ENCODE measurements at regions not wholly inside any gene's neighbourhood (a gene's known extent, or its start where the extent isn't known, plus 50 kb on each side); places are given as distances from the start of the nearest gene placed in this dataset.
"Not testable (repeated sequence)": the region's sequence is repeated elsewhere in the genome, so short reads cannot be mapped to it uniquely, and the experiment has no call there.

DNA sequence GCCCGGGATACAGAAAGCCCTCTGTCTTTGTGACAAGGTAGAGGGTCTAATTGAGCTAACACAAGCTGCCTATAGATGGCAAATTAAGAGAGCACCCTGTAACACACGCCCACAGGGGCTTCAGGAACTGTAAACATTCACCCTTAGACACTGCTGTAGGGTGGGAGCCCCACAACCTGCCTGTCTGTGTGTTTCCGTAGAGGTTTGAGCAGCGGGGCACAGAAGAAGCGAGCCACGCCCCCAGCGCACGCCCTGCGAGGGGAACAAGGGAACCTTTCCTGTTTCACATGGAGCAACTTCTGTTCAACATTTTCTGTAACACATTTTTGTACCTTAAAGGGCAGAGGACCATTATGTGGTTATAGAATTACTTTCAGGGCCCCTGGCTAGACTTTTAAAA is 231.7 kb upstream of the EXOC2 start:
- DNase-seq = no peak

DNA sequence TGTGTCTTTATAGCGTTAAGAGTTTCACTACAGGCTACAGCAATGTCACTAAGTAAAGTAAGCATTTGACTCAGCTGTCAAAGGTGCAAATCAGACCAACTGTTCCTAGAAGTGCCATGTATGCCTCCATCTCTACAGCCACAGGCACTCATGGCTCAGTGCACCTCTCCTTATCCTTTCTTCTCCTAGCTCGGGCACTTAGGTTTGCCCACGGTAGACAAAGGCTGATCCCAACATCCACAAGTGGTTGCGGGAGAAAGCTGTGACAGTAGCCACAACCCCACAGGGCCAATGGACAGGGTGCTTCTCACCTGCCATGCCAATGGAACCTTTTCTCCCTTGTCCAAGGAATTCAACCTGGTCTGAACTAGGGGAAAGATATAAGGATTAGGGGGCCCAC is 228.5 kb upstream of the EXOC2 start:
- no peak for DNase-seq

DNA sequence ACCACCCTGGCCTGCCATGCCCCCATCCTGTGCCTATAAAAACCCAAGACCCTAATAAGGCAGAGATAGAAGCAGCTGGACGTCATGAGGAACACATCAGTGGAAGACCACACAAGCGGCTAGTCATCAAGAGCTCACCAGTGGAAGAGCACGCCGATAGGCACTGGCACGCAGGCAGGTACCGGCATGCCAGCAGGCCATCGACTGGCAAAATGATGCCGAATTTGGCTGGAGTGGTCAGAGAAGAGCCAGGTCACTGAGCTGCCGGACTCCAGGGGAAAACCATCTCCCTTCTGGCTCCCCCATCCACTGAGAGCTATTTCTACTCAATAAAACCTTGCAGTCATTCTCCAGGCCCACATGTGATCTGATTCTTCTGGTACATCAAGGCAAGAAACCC is 227.6 kb upstream of the EXOC2 start:
- no peak for DNase-seq

DNA sequence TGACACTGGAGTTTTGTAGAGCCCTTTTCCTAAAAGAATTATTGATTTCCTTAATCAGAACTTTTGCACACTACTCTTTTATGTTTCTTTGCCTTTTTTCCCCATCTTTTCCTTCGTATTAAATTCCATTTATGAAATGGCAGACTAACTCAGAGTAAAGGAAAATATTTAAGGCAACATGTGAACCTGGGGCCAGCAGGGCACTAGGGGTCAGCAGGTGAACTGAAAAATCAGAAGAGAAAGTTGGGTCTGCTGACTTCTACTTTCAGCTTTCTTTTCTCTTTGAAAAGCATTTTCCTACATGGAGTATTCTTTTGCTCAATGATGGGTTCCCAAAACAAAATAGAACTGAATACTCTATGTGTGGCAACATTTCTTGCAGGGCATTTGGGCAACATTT is 226.6 kb upstream of the EXOC2 start:
- no peak for DNase-seq

- DNase-seq = no peak
These were observed 225.0 kb upstream of the EXOC2 start for GRCh38 chr6:917939-918338.

GRCh38 chr6:917296-917695 is 224.4 kb upstream of the EXOC2 start:
- DNase-seq = no peak

GRCh38 chr6:916131-916530 is 223.2 kb upstream of the EXOC2 start:
- no peak for DNase-seq

- peak; percentile 73 for DNase-seq
These were observed 220.2 kb upstream of the EXOC2 start for GRCh38 chr6:912871-913835.

- no peak for DNase-seq
These were observed 215.0 kb upstream of the EXOC2 start for GRCh38 chr6:907928-908327.

- no peak for DNase-seq
These were observed 214.0 kb upstream of the EXOC2 start for GRCh38 chr6:906920-907319.

DNA sequence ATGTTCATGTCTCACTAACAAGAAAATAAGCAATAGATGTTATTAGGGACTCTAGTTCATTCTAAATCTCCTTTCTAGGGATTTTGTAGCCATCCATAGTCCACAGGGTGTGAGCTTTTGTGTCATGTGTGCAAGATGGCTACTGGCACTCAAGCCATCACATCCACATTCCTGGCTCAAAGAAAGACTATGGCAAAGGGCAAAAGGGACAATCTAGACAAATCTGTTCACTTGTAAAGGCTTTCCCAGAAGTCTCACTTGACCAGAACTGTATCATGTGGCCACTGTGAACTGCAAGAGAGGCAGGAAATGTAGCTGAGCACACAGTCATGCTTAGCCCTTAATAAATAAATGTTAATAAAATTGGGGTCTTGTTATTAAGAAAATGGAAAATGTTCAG is 212.6 kb upstream of the EXOC2 start:
- no peak for DNase-seq

DNA sequence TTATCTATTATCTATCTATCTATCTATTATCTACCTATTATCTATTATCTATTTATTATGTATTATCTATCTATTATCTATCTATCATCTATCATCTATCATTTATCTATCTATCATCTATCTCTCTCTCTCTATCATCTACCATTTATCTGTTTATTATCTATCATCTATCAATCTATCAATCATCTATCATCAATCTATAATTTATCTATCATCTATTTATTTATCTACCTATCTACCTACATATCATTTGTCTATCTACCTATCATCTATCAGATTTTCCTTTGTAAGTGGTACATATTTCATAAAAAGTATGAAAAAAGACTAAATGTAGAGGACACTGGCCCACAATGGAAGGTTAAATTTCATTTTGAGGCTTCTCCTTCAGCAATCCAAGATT is 212.1 kb upstream of the EXOC2 start:
- DNase-seq = no peak

GRCh38 chr6:903761-904160 is 210.8 kb upstream of the EXOC2 start:
- DNase-seq = no peak

- no peak for DNase-seq
These were observed 208.9 kb upstream of the EXOC2 start for GRCh38 chr6:901696-902460.

DNA sequence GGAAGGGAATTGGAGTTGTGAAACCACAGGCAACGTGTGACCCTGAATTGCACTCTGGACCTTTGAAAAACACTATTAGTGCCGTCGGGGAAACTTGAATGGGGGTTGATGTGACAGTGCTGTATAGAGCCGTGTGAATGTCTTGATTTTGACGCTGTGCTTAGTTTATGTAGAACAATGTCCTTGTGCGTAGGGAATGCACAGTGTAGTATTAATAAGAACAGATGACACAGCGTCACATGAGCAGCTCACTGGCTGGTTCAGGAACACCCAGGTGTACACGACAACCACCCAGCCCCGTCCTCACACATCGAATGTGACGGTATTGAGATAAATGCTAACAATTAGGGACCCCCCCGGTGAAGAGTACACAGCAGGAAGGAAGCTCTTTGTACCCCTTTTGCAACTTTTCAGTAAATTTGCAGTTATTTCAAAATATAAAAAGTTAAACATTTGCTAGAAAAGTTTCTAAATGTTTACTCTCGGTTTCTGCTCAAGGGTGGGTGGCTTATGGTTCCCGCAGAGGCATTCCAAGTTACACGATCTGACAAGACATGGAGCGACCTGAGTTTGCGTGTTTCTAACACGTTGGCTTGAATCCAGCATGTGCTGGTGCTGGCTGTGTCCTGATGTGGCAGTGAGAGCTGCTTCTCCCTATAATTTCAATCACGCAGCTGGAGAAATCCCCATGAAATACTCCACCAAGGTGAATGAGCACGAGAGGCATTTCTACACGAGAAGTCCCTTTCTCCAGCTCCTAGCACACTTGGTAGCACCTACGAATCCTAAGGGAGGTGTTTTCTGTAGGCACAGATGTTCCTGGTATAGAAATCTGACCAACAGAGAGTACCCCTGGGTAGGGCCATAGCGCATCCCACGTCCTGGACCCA is 208.0 kb upstream of the EXOC2 start:
- DNase-seq = no peak

GRCh38 chr6:897528-898207 is 204.7 kb upstream of the EXOC2 start:
- DNase-seq = no peak

DNA sequence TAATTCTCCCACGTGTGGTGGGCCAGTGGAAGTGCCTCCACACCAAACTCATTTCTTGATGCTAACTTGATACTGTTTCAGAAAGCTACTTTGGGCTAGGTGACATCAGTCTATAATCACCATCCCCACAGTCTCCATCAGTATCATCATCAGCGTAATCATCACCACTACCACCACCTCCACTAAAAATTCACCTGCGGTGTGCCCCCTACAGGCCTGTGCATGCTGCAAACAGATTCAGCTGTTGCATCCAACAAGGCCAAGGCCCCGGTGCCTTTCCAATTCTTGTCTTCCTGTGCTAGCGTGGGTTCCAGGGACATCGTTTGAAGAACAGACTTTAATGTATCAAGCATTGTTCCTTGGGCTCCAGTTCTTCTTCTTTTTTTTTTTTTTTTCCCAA is 201.3 kb upstream of the EXOC2 start:
- no peak for DNase-seq

GRCh38 chr6:890995-891394 is 198.1 kb upstream of the EXOC2 start:
- no peak for DNase-seq

DNA sequence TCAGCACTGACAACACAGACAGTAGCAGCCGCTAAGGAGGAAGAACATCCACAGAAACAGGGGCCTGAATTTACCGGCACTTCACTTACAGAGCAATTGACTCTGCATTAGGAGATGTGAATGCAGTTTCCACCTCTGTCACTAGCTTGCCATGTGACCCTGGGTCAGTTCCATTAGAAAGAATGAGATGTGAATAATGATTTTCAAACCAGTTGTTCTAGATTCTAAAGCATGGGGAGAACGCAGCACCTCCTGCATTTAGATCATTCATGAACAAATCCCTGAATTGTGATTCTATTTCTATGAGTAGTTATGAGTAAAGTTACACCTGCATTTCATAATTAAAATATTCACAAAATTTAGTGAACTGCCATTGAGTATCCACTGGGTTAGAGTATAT is 197.3 kb upstream of the EXOC2 start:
- no peak for DNase-seq

- no peak for DNase-seq
These were observed 194.8 kb upstream of the EXOC2 start for GRCh38 chr6:887583-888235.

- not testable (repeated sequence) for DNase-seq
These were observed 193.2 kb upstream of the EXOC2 start for GRCh38 chr6:886116-886515.

GRCh38 chr6:885051-885590 is 192.2 kb upstream of the EXOC2 start:
- DNase-seq = no peak

Measured in NCI-H82 (cell line).